Glutamatergic neuron (in vitro differentiated cells): ENCODE measurements at regions not wholly inside any gene's neighbourhood (a gene's known extent, or its start where the extent isn't known, plus 50 kb on each side); places are given as distances from the start of the nearest gene placed in this dataset.
A peak's percentile ranks its signal among the peaks of the same experiment; 100 is the strongest.

Experiments
- DNase-seq: peaks from one replicate; pipeline ENCODE4 v3.0.0; 2022
- H3K27ac Mint-ChIP-seq: one replicate; pipeline ENCODE4 v1.8.0; 2020; ENCODE audit warnings: mild to moderate bottlenecking, mixed read lengths, inconsistent platforms; ENCODE audit not compliant: unreplicated experiment
- H3K27me3 Mint-ChIP-seq: one replicate; pipeline ENCODE4 v1.8.0; 2020; ENCODE audit warnings: mild to moderate bottlenecking, moderate library complexity, mixed read lengths, inconsistent platforms; ENCODE audit not compliant: unreplicated experiment
- H3K36me3 Mint-ChIP-seq: one replicate; pipeline ENCODE4 v1.8.0; 2020; ENCODE audit warnings: mild to moderate bottlenecking, mixed read lengths, inconsistent platforms; ENCODE audit not compliant: unreplicated experiment
- H3K4me1 Mint-ChIP-seq: one replicate; pipeline ENCODE4 v1.8.0; 2020; ENCODE audit warnings: mild to moderate bottlenecking, low read depth, mixed read lengths, inconsistent platforms; ENCODE audit not compliant: unreplicated experiment
- H3K4me3 Mint-ChIP-seq: one replicate; pipeline ENCODE4 v1.8.0; 2020; ENCODE audit warnings: mild to moderate bottlenecking, mixed read lengths, inconsistent platforms; ENCODE audit not compliant: unreplicated experiment
- H3K9me3 Mint-ChIP-seq: one replicate; pipeline ENCODE4 v1.8.0; 2020; ENCODE audit warnings: mild to moderate bottlenecking, moderate library complexity, mixed read lengths, inconsistent platforms; ENCODE audit not compliant: unreplicated experiment
- TF ChIP-seq, protein P1 (sequence below): fragments of 200-600 bp; sonication (generic); IDR thresholded peaks from one replicate; pipeline ENCODE4 v1.5.0; 2021; ENCODE audit not compliant: partially characterized antibody, unreplicated experiment

DNA sequence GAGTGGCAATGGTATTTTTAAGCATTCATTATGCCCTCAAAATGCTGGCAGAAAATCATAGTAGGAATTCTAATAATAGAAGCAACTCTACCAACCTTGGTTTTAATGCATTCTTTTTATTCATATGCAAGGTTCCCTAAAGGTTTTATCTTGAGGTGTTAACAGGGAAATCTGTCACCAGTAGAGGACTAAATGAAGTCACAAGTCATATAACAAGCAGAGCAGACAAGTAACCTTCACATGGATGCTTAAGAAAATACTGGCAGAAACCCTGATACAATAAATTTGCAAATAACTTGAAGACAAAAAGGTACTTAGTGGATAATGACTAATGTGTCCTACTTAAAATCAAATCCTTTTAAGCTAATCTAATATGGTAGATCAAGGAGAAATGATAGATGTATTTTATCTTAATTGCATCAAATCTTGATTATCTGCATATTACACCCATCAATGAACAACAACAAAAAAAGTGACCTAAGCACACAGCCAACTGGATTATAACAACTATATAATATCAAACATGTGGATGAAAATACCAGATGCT lies 73.3 kb downstream of the RFC3 start:
- H3K9me3 Mint-ChIP-seq: peaks cover 5% of the 10 kb centered on the region
- H3K36me3 Mint-ChIP-seq: peaks cover 17% of the 10 kb centered on the region

DNA sequence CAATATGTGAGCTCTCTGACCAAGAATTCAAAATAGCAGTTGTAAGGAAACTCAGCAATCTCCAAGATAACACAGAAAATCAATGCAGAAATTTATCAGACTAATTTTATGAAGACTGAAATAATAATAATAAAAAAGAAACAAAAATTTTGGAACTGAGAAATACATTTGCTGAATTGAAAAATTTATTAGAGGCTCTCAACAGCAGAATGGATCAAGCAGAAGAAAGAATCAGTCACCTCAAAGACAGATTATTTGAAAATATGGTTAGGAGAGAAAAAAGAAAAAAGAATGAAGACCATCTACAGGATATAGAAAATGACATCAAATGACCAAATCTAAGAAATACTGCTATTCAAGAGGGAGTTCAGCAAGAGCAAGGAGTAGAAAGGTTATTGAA lies 75.6 kb downstream of the RFC3 start:
- no peak overlapping the region for H3K27ac Mint-ChIP-seq
- H3K36me3 Mint-ChIP-seq: peaks cover 18% of the 10 kb centered on the region
- no peak overlapping the region for H3K4me3 Mint-ChIP-seq
- peaks cover 2% of the 10 kb centered on the region for H3K27me3 Mint-ChIP-seq
- H3K9me3 Mint-ChIP-seq: peaks cover 10% of the 10 kb centered on the region
- no peaks in the 10 kb centered on the region for H3K4me1 Mint-ChIP-seq
- DNase-seq: no peak
- TF ChIP-seq, protein P1, sequence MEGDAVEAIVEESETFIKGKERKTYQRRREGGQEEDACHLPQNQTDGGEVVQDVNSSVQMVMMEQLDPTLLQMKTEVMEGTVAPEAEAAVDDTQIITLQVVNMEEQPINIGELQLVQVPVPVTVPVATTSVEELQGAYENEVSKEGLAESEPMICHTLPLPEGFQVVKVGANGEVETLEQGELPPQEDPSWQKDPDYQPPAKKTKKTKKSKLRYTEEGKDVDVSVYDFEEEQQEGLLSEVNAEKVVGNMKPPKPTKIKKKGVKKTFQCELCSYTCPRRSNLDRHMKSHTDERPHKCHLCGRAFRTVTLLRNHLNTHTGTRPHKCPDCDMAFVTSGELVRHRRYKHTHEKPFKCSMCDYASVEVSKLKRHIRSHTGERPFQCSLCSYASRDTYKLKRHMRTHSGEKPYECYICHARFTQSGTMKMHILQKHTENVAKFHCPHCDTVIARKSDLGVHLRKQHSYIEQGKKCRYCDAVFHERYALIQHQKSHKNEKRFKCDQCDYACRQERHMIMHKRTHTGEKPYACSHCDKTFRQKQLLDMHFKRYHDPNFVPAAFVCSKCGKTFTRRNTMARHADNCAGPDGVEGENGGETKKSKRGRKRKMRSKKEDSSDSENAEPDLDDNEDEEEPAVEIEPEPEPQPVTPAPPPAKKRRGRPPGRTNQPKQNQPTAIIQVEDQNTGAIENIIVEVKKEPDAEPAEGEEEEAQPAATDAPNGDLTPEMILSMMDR: no peak

More for the DNA sequence above, 73.3 kb downstream of the RFC3 start:
- Mint-ChIP-seq H3K27ac (no peak overlapping the region), H3K27me3 (peaks cover 2% of the 10 kb centered on the region), H3K4me3 (no peak overlapping the region), H3K4me1 (no peaks in the 10 kb centered on the region)
- TF ChIP-seq, protein P1: no peak
- no peak for DNase-seq

DNA sequence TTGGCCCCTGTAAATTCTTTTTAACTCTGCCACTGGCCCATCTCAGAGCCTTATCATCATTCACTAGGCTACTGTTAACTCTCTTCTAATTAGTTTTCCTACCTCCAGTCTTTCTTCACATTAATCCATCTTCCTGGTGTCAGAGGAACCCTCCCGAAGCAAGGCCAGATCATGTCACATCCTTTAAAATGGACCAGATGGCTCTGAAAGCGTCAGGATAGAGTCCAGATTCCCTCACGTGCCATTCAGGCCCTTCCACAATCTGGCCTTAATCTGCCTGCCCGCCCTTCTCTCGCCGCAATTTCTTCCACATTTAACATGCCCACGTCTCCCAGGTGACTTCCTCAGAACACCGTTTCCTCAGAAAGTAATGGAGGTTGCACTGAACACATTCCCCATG lies 86.5 kb downstream of the RFC3 start:
- TF ChIP-seq, protein P1: no peak
- no peaks in the 10 kb centered on the region for H3K9me3 Mint-ChIP-seq
- DNase-seq: no peak
- H3K4me3 Mint-ChIP-seq: no peak overlapping the region
- peaks cover 7% of the 10 kb centered on the region for H3K4me1 Mint-ChIP-seq
- H3K27me3 Mint-ChIP-seq: no peaks in the 10 kb centered on the region
- peak overlapping the region; percentile 56 for H3K27ac Mint-ChIP-seq
- peaks cover 3% of the 10 kb centered on the region for H3K36me3 Mint-ChIP-seq

DNA sequence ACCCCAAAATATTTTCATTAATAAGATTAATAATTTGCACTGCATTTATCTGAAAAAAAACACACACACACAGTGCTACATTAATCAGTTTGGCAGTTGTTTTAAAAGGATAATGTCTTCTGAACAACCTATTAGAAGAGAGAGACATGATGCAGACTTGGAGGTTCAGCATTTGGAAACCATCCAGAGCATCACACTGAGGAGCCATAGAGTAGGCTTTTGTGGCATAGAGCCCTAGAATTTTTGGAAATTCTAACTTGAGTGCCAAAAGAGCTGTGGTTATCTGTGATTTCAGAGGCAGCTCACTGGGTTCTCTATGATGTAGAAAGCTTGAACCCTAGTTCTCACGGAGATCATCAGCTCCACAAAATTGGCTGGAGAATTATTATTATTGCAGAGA lies 90.2 kb downstream of the RFC3 start:
- Mint-ChIP-seq H3K36me3 (no peaks in the 10 kb centered on the region), H3K4me3 (no peak overlapping the region), H3K27me3 (no peaks in the 10 kb centered on the region), H3K9me3 (peaks cover 8% of the 10 kb centered on the region), H3K27ac (no peak overlapping the region), H3K4me1 (peaks cover 16% of the 10 kb centered on the region)
- TF ChIP-seq, protein P1: no peak
- no peak for DNase-seq

DNA sequence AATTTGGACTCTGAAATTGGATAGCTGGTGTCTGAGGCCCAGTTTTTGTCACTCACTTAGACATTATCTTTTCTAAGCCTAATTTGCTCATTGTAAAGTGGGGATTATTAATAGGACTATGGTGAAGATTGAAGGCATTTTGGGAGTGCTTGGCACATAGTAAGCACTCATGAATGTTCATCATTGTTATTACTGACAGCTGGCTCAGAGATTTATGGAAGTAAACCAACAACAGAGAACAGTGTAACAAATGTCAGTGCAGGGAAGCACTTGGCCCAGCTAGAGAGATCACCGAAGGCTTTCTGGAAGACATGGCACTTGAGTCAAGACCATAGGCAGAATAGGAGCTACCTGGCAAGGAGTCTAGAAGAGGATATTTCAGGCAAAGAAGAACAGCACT lies 92.3 kb downstream of the RFC3 start:
- H3K4me1 Mint-ChIP-seq: peaks cover 16% of the 10 kb centered on the region
- H3K4me3 Mint-ChIP-seq: no peak overlapping the region
- no peaks in the 10 kb centered on the region for H3K36me3 Mint-ChIP-seq
- peaks cover 8% of the 10 kb centered on the region for H3K9me3 Mint-ChIP-seq
- DNase-seq: no peak
- TF ChIP-seq, protein P1: no peak
- H3K27me3 Mint-ChIP-seq: no peaks in the 10 kb centered on the region
- no peak overlapping the region for H3K27ac Mint-ChIP-seq
